GM23338 (cell line): ENCODE measurements at regions not wholly inside any gene's neighbourhood (a gene's known extent, or its start where the extent isn't known, plus 50 kb on each side); places are given as distances from the start of the nearest gene placed in this dataset.

Experiments
- ATAC-seq: fragments of 200-7000 bp; cut with Tn5 transposase; 3 replicates; pipeline ENCODE4 v1.9.1; 2020
- DNase-seq: peaks from one replicate; pipeline ENCODE4 v3.0.0-alpha.2; 2015; ENCODE audit warnings: low spot score
- H2AFZ ChIP-seq: fragments of 200-600 bp; sonication (generic); 2 replicates; pipeline ENCODE4 v1.8.0; 2016; ENCODE audit warnings: antibody characterized with exemption, mild to moderate bottlenecking, moderate library complexity
- H3F3A ChIP-seq: fragments of 200-600 bp; sonication (generic); replicated peaks from 2 replicates; pipeline ENCODE4 v1.8.0; 2017; ENCODE audit warnings: antibody characterized with exemption, mixed run types, low read depth
- H3K27ac ChIP-seq: fragments of 200-600 bp; sonication (generic); 2 replicates; pipeline ENCODE4 v1.6.1; 2016; ENCODE audit warnings: low read depth
- H3K27me3 ChIP-seq: fragments of 200-600 bp; sonication (generic); 2 replicates; pipeline ENCODE4 v1.8.0; 2016; ENCODE audit warnings: mild to moderate bottlenecking, mixed run types, moderate library complexity; ENCODE audit not compliant: insufficient read depth
- H3K36me3 ChIP-seq: fragments of 200-600 bp; sonication (generic); 2 replicates; pipeline ENCODE4 v1.8.0; 2016; ENCODE audit warnings: mild to moderate bottlenecking; ENCODE audit not compliant: insufficient read depth
- H3K4me1 ChIP-seq: fragments of 200-600 bp; sonication (generic); 2 replicates; pipeline ENCODE4 v1.8.0; 2016; ENCODE audit warnings: mild to moderate bottlenecking, moderate library complexity; ENCODE audit not compliant: insufficient read depth
- H3K4me2 ChIP-seq: fragments of 200-600 bp; sonication (generic); 2 replicates; pipeline ENCODE4 v1.7.1; 2017; ENCODE audit warnings: mixed run types
- H3K4me3 ChIP-seq: fragments of 200-600 bp; sonication (generic); 2 replicates; pipeline ENCODE4 v1.6.1; 2016; ENCODE audit warnings: mixed run types
- H3K79me2 ChIP-seq: fragments of 200-600 bp; sonication (generic); replicated peaks from 2 replicates; pipeline ENCODE4 v1.8.0; 2017; ENCODE audit warnings: mild to moderate bottlenecking; ENCODE audit not compliant: insufficient read depth
- H3K9me2 ChIP-seq: fragments of 200-600 bp; sonication (generic); 2 replicates; pipeline ENCODE4 v1.8.0; 2017; ENCODE audit not compliant: insufficient read depth
- H4K20me1 ChIP-seq: fragments of 200-600 bp; sonication (generic); replicated peaks from 2 replicates; pipeline ENCODE4 v1.8.0; 2017; ENCODE audit warnings: mild to moderate bottlenecking; ENCODE audit not compliant: insufficient read depth
- H3K27ac Mint-ChIP-seq: 2 replicates; pipeline ENCODE4 v1.8.0; 2020; ENCODE audit warnings: inconsistent platforms, mild to moderate bottlenecking, moderate library complexity, mixed read lengths
- H3K27me3 Mint-ChIP-seq: 3 replicates; pipeline ENCODE4 v1.8.0; 2022; ENCODE audit warnings: low read depth, mild to moderate bottlenecking, moderate library complexity, mixed read lengths, inconsistent platforms; ENCODE audit not compliant: insufficient read depth, poor library complexity
- H3K36me3 Mint-ChIP-seq: 3 replicates; pipeline ENCODE4 v1.8.0; 2021; ENCODE audit warnings: low read depth, mild to moderate bottlenecking, inconsistent platforms, moderate library complexity, mixed read lengths
- H3K4me1 Mint-ChIP-seq: 3 replicates; pipeline ENCODE4 v1.8.0; 2020; ENCODE audit warnings: mild to moderate bottlenecking, inconsistent platforms, mixed read lengths
- H3K4me3 Mint-ChIP-seq: 3 replicates; pipeline ENCODE4 v1.8.0; 2021; ENCODE audit warnings: moderate library complexity, mild to moderate bottlenecking, inconsistent platforms, mixed read lengths
- H3K9me3 Mint-ChIP-seq: 3 replicates; pipeline ENCODE4 v1.8.0; 2020; ENCODE audit warnings: moderate library complexity, mild to moderate bottlenecking, inconsistent platforms, mixed read lengths
- CREB1 ChIP-seq: fragments of 250-450 bp; sonication (Bioruptor Pico); IDR thresholded peaks from 2 replicates; pipeline ENCODE4 v1.5.0; 2020; ENCODE audit warnings: low read depth, mild to moderate bottlenecking, moderate library complexity
- EZH2 ChIP-seq: fragments of 200-600 bp; sonication (generic); IDR thresholded peaks from one replicate; pipeline ENCODE4 v1.8.0; 2017; ENCODE audit warnings: antibody characterized with exemption, mild to moderate bottlenecking, low read depth; ENCODE audit not compliant: unreplicated experiment
- JUNB ChIP-seq: IDR thresholded peaks from one replicate; pipeline ENCODE4 v1.6.1; 2016; ENCODE audit warnings: antibody characterized with exemption; ENCODE audit not compliant: unreplicated experiment
- NANOG ChIP-seq: IDR thresholded peaks from 2 replicates; pipeline ENCODE4 v1.6.1; 2016; ENCODE audit warnings: antibody characterized with exemption, borderline replicate concordance
- POLR2AphosphoS5 ChIP-seq: IDR thresholded peaks from 2 replicates; pipeline ENCODE4 v1.6.1; 2016; ENCODE audit warnings: antibody characterized with exemption, low read depth
- ZNF114 ChIP-seq: fragments of 250-450 bp; sonication (Bioruptor Pico); IDR thresholded peaks from 2 replicates; pipeline ENCODE4 v1.5.0; 2020; ENCODE audit warnings: mild to moderate bottlenecking, moderate library complexity
- ZNF331 ChIP-seq: fragments of 250-450 bp; sonication (Bioruptor Pico); IDR thresholded peaks from 2 replicates; pipeline ENCODE4 v1.5.0; 2020; ENCODE audit warnings: low read depth, mild to moderate bottlenecking, moderate library complexity
- ZNF462 ChIP-seq: fragments of 250-450 bp; sonication (Bioruptor Pico); IDR thresholded peaks from 2 replicates; pipeline ENCODE4 v1.5.0; 2020; ENCODE audit warnings: mild to moderate bottlenecking, moderate library complexity
- TF ChIP-seq, protein P1 (sequence below): IDR thresholded peaks from one replicate; pipeline ENCODE4 v1.6.1; 2018; ENCODE audit warnings: antibody characterized with exemption; ENCODE audit not compliant: unreplicated experiment
- TF ChIP-seq, protein P2 (sequence below), 2 experiments: fragments of 200-600 bp in 1 of 2; sonication (generic) in 1 of 2; conservative IDR thresholded peaks; 2 replicates each; pipeline versions ENCODE4 v1.5.1 to v1.6.1; 2016 to 2017; ENCODE audit warnings: antibody characterized with exemption in 2 of 2, low read depth in 2 of 2, mild to moderate bottlenecking in 2 of 2, moderate library complexity in 1 of 2
- TF ChIP-seq, protein P3 (sequence below): IDR thresholded peaks from 2 replicates; pipeline ENCODE4 v1.6.1; 2016; ENCODE audit warnings: antibody characterized with exemption

DNA sequence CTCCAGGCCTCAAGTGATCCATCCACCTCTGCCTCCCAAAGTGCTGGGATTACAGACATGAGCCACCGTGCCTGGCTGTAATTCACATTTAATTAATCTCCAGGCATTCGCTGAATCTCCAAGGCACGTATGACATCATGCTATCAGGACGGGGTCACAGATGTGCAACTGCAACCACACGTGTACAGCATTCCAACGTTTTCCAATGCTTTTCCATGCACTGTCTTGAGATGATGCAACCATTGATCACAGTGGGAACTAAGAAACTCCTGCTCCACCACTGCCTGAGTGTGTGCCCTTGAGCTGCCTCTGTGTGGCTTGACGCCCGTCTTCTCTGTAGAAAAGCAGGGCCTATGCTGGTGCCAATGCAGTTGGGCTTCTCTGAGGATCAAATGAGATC lies 119.8 kb upstream of the LYZL2 start:
- Mint-ChIP-seq H3K36me3 (no peaks in the 10 kb centered on the region), H3K9me3 (no peaks in the 10 kb centered on the region), H3K4me1 (peaks cover 2% of the 10 kb centered on the region; the same call in 1 of the 3 replicates), H3K27ac (no peak overlapping the region; the same call in 1 of the 2 replicates), H3K4me3 (no peak overlapping the region), H3K27me3 (peaks cover 5% of the 10 kb centered on the region)
- Histone ChIP-seq H3K4me2 (no peak overlapping the region), H3K36me3 (no peaks in the 10 kb centered on the region), H3K9me2 (no peaks in the 10 kb centered on the region), H3K27ac (no peak overlapping the region), H4K20me1 (no peaks in the 10 kb centered on the region), H3F3A (no peaks in the 10 kb centered on the region), H3K4me3 (no peak overlapping the region), H3K27me3 (no peaks in the 10 kb centered on the region), H3K4me1 (no peaks in the 10 kb centered on the region), H3K79me2 (no peaks in the 10 kb centered on the region), H2AFZ (no peak overlapping the region)
- DNase-seq: no peak
- ATAC-seq: no peak
- TF ChIP-seq POLR2AphosphoS5 (no peak), ZNF114 (CRISPR knock-in tag) (no peak), JUNB (no peak), ZNF331 (CRISPR knock-in tag) (no peak), ZNF462 (CRISPR knock-in tag) (no peak), CREB1 (CRISPR knock-in tag) (no peak), EZH2 (no peak), NANOG (no peak)
- TF ChIP-seq, protein P1, sequence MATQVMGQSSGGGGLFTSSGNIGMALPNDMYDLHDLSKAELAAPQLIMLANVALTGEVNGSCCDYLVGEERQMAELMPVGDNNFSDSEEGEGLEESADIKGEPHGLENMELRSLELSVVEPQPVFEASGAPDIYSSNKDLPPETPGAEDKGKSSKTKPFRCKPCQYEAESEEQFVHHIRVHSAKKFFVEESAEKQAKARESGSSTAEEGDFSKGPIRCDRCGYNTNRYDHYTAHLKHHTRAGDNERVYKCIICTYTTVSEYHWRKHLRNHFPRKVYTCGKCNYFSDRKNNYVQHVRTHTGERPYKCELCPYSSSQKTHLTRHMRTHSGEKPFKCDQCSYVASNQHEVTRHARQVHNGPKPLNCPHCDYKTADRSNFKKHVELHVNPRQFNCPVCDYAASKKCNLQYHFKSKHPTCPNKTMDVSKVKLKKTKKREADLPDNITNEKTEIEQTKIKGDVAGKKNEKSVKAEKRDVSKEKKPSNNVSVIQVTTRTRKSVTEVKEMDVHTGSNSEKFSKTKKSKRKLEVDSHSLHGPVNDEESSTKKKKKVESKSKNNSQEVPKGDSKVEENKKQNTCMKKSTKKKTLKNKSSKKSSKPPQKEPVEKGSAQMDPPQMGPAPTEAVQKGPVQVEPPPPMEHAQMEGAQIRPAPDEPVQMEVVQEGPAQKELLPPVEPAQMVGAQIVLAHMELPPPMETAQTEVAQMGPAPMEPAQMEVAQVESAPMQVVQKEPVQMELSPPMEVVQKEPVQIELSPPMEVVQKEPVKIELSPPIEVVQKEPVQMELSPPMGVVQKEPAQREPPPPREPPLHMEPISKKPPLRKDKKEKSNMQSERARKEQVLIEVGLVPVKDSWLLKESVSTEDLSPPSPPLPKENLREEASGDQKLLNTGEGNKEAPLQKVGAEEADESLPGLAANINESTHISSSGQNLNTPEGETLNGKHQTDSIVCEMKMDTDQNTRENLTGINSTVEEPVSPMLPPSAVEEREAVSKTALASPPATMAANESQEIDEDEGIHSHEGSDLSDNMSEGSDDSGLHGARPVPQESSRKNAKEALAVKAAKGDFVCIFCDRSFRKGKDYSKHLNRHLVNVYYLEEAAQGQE: no peak
- TF ChIP-seq, protein P2, sequence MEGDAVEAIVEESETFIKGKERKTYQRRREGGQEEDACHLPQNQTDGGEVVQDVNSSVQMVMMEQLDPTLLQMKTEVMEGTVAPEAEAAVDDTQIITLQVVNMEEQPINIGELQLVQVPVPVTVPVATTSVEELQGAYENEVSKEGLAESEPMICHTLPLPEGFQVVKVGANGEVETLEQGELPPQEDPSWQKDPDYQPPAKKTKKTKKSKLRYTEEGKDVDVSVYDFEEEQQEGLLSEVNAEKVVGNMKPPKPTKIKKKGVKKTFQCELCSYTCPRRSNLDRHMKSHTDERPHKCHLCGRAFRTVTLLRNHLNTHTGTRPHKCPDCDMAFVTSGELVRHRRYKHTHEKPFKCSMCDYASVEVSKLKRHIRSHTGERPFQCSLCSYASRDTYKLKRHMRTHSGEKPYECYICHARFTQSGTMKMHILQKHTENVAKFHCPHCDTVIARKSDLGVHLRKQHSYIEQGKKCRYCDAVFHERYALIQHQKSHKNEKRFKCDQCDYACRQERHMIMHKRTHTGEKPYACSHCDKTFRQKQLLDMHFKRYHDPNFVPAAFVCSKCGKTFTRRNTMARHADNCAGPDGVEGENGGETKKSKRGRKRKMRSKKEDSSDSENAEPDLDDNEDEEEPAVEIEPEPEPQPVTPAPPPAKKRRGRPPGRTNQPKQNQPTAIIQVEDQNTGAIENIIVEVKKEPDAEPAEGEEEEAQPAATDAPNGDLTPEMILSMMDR (conservative IDR thresholded peaks at IDR 0.05; ENCODE audit: low read depth in 2 of 2): no peak
- TF ChIP-seq, protein P3, sequence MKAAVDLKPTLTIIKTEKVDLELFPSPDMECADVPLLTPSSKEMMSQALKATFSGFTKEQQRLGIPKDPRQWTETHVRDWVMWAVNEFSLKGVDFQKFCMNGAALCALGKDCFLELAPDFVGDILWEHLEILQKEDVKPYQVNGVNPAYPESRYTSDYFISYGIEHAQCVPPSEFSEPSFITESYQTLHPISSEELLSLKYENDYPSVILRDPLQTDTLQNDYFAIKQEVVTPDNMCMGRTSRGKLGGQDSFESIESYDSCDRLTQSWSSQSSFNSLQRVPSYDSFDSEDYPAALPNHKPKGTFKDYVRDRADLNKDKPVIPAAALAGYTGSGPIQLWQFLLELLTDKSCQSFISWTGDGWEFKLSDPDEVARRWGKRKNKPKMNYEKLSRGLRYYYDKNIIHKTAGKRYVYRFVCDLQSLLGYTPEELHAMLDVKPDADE: no peak
